Mesendoderm (in vitro differentiated cells): ENCODE measurements at regions not wholly inside any gene's neighbourhood (a gene's known extent, or its start where the extent isn't known, plus 50 kb on each side); places are given as distances from the start of the nearest gene placed in this dataset.

ENCODE experiments used
- DNase-seq: peaks from one replicate; pipeline ENCODE4 v3.0.0; 2013
- H2AK5ac ChIP-seq: 2 replicates; pipeline ENCODE4 v1.6.1; 2013; ENCODE audit warnings: low read length, inconsistent platforms
- H2BK120ac ChIP-seq: 2 replicates; pipeline ENCODE4 v1.6.1; 2013; ENCODE audit warnings: low read depth, mild to moderate bottlenecking, low read length, moderate library complexity, mixed read lengths
- H2BK15ac ChIP-seq: replicated peaks from 2 replicates; pipeline ENCODE4 v1.6.1; 2013; ENCODE audit warnings: low read depth, mild to moderate bottlenecking, moderate library complexity
- H2BK5ac ChIP-seq: 2 replicates; pipeline ENCODE4 v1.6.1; 2013; ENCODE audit warnings: low read length, inconsistent platforms
- H3K18ac ChIP-seq: 2 replicates; pipeline ENCODE4 v1.6.1; 2013; ENCODE audit warnings: mild to moderate bottlenecking, low read length, mixed read lengths
- H3K23ac ChIP-seq: one replicate; pipeline ENCODE4 v1.6.1; 2013; ENCODE audit warnings: low read length
- H3K27ac ChIP-seq: 2 replicates; pipeline ENCODE4 v1.5.1; 2013; ENCODE audit warnings: low read depth, mild to moderate bottlenecking, inconsistent platforms, low read length, moderate library complexity
- H3K27me3 ChIP-seq: 2 replicates; pipeline ENCODE4 v1.6.1; 2013; ENCODE audit warnings: low read length, control low read depth, mild to moderate bottlenecking, inconsistent platforms; ENCODE audit not compliant: insufficient read depth, poor library complexity
- H3K36me3 ChIP-seq: 2 replicates; pipeline ENCODE4 v1.6.1; 2013; ENCODE audit warnings: low read length, inconsistent platforms; ENCODE audit not compliant: control insufficient read depth, insufficient read depth
- H3K4ac ChIP-seq: one replicate; pipeline ENCODE4 v1.6.1; 2013; ENCODE audit warnings: low read depth, mild to moderate bottlenecking, low read length, moderate library complexity
- H3K4me1 ChIP-seq: 2 replicates; pipeline ENCODE4 v1.6.1; 2013; ENCODE audit warnings: low read depth, low read length, inconsistent platforms; ENCODE audit not compliant: control insufficient read depth
- H3K4me2 ChIP-seq: 2 replicates; pipeline ENCODE4 v1.6.1; 2013; ENCODE audit warnings: low read length
- H3K4me3 ChIP-seq: 2 replicates; pipeline ENCODE4 v1.5.1; 2013; ENCODE audit warnings: mild to moderate bottlenecking, low read length
- H3K56ac ChIP-seq: one replicate; pipeline ENCODE4 v1.6.1; 2013; ENCODE audit warnings: low read length
- H3K79me1 ChIP-seq: 2 replicates; pipeline ENCODE4 v1.6.1; 2013; ENCODE audit warnings: low read length, inconsistent platforms
- H3K79me2 ChIP-seq: 2 replicates; pipeline ENCODE4 v1.6.1; 2013; ENCODE audit warnings: mild to moderate bottlenecking, low read length; ENCODE audit not compliant: control insufficient read depth, insufficient read depth
- H3K9ac ChIP-seq: 2 replicates; pipeline ENCODE4 v1.6.1; 2013; ENCODE audit warnings: low read length, inconsistent platforms
- H4K5ac ChIP-seq: one replicate; pipeline ENCODE4 v1.6.1; 2013; ENCODE audit warnings: low read length
- H4K8ac ChIP-seq: one replicate; pipeline ENCODE4 v1.6.1; 2013; ENCODE audit warnings: low read depth, mild to moderate bottlenecking, control low read depth, low read length, moderate library complexity
- WGBS: extraction: QIAGEN DNeasy Blood & Tissue Kit; methylation state at CpG from one replicate; pipeline ENCODE4 v1.1.7; 2013; ENCODE audit warnings: low lambda C conversion rate, missing lambda C conversion rate; ENCODE audit not compliant: insufficient coverage; ENCODE audit errors: extremely low coverage; 5-methylcytosine and 5-hydroxymethylcytosine counted together

DNA sequence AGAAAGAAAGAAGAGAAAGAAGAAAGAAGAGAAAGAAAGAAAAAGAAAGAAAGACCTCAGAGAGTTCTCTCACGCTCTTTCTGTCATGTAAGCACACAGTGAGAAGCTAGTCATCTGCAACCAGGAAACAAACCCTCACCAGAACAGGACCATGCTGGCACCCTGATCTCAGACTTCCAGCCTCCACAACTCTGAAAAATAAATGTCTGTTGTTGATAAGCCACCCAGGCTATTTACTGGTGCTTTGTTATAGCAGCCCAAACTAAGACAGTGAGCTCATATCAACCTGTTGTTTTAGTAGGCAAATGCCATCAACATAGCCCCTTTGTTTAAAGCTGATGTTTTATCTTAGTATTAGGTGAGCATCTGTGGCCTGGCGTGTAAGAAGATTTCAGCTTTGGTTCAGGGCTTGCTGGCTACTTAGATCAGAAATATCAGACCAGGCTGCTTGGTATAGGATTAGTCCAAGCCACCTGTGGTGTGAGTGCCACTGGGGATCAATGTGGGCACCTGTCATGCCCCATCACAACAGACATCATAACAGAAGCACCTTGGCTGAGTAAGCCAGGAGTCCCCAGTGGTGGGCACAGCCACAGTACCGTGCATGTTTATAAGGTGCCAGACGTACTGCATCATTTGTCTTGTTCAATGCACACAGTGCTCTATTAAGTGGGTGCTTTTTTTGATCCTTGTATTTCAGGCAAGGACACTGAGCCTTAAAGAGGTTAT is 94.4 kb downstream of the LBH start:
- no peak overlapping the region for H2BK15ac ChIP-seq
- H3K79me1 ChIP-seq, result no peaks in the 10 kb centered on the region
- no peaks in the 10 kb centered on the region for H3K36me3 ChIP-seq
- no peak overlapping the region for H3K23ac ChIP-seq
- no peak overlapping the region for H3K4ac ChIP-seq
- no peak overlapping the region for H3K4me2 ChIP-seq
- no peak overlapping the region for H3K9ac ChIP-seq
- H2BK5ac ChIP-seq, result no peak overlapping the region
- no peak overlapping the region for H3K56ac ChIP-seq
- no peak overlapping the region for H4K8ac ChIP-seq
- H3K4me1 ChIP-seq, result no peaks in the 10 kb centered on the region
- no peak overlapping the region for H3K4me3 ChIP-seq
- no peak overlapping the region for H3K18ac ChIP-seq
- H3K27me3 ChIP-seq, result no peaks in the 10 kb centered on the region
- H2BK120ac ChIP-seq, result no peak overlapping the region
- no peak overlapping the region for H4K5ac ChIP-seq
- no peak overlapping the region for H3K27ac ChIP-seq
- WGBS, result no CpG with 5 or more reads among the region's 4 CpGs
- no peak for DNase-seq
- H2AK5ac ChIP-seq, result no peak overlapping the region
- no peaks in the 10 kb centered on the region for H3K79me2 ChIP-seq

DNA sequence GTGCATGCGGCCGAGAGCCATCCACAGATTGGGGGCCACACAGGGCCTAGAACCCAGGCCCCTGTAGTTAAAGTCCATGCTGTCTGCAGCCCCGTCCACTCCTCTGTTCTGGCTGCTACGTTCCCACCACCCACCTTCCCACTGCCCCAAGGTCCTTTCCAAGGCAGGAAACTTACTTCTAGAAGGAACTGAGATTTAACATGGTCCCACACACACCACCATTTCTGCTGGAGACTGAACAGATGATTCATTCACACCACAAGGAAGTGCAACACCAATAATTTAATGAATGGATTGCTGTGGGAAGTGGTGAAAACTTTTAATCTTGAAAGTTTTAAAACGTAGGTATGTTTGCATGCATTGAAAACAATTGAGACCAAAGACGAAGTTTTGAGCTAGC is 95.2 kb downstream of the LBH start:
- no peak overlapping the region for H3K4me2 ChIP-seq

DNA sequence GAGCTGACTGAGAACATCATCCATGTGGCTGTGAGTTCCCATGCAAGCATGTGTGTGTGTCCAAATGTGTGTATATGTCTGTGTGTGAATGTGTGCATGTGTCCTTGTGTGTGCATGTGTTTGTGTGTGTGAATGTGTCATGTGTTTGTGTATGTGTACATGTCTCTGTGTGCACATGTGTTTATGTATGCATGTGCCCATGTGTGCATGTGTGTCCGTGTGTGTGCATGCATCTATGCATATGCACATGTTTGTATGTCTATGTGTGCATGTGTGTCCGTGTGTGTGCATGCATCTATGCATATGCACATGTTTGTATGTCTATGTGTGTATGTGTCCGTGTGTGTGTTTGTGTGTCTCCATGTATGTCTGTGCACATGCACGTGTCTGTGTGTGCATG is 99.7 kb downstream of the LBH start:
- Histone ChIP-seq H2BK15ac (no peak overlapping the region), H3K4ac (no peak overlapping the region), H4K5ac (no peak overlapping the region), H3K9ac (no peak overlapping the region), H3K36me3 (no peaks in the 10 kb centered on the region), H2BK5ac (no peak overlapping the region), H3K79me2 (no peaks in the 10 kb centered on the region), H3K79me1 (no peaks in the 10 kb centered on the region), H3K27ac (no peak overlapping the region), H3K23ac (no peak overlapping the region), H3K56ac (no peak overlapping the region), H3K4me2 (no peak overlapping the region), H3K4me3 (no peak overlapping the region), H4K8ac (no peak overlapping the region), H2AK5ac (no peak overlapping the region), H3K18ac (no peak overlapping the region), H2BK120ac (no peak overlapping the region), H3K4me1 (peaks cover 19% of the 10 kb centered on the region), H3K27me3 (no peaks in the 10 kb centered on the region)
- DNase-seq, result no peak
- whole genome bisulfite sequencing, result no CpG with 5 or more reads among the region's 4 CpGs

More for the DNA sequence above, 95.2 kb downstream of the LBH start:
- H2BK15ac ChIP-seq, result no peak overlapping the region
- no peaks in the 10 kb centered on the region for H3K36me3 ChIP-seq
- no peak overlapping the region for H2AK5ac ChIP-seq
- WGBS, result no CpG with 5 or more reads among the region's 6 CpGs
- no peak overlapping the region for H3K4me3 ChIP-seq
- no peak overlapping the region for H3K4ac ChIP-seq
- no peak overlapping the region for H2BK5ac ChIP-seq
- no peak overlapping the region for H2BK120ac ChIP-seq
- no peak overlapping the region for H3K56ac ChIP-seq
- H4K8ac ChIP-seq, result no peak overlapping the region
- no peaks in the 10 kb centered on the region for H3K4me1 ChIP-seq
- no peak overlapping the region for H3K18ac ChIP-seq
- no peak overlapping the region for H3K9ac ChIP-seq
- H3K23ac ChIP-seq, result no peak overlapping the region
- H3K79me2 ChIP-seq, result no peaks in the 10 kb centered on the region
- H3K27ac ChIP-seq, result no peak overlapping the region
- no peaks in the 10 kb centered on the region for H3K27me3 ChIP-seq
- H3K79me1 ChIP-seq, result no peaks in the 10 kb centered on the region
- DNase-seq, result no peak
- no peak overlapping the region for H4K5ac ChIP-seq

DNA sequence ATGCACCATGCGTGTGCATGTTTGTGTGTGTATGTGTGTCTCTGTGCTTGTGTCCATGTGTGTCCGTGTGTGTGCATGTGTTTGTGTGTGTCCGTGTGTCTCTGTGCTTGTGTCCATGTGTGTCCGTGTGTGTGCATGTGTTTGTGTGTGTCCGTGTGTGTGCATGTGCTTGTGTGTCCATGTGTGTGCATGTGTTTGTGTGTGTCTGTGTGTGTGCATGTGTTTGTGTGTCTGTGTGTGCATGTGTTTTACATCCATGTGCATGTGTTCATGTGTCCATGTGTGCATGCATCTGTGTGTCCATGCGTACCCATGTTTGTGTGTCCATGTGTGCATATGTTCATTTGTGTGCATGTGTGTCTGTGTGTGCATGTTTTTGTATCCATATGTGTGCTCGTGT is 100.5 kb downstream of the LBH start:
- H3K56ac ChIP-seq, result no peak overlapping the region
- H3K79me1 ChIP-seq, result no peaks in the 10 kb centered on the region
- H2BK5ac ChIP-seq, result no peak overlapping the region
- WGBS, result no CpG with 5 or more reads among the region's 7 CpGs
- no peak overlapping the region for H3K4me2 ChIP-seq
- peaks cover 26% of the 10 kb centered on the region for H3K4me1 ChIP-seq
- no peak overlapping the region for H4K8ac ChIP-seq
- DNase-seq, result no peak
- no peak overlapping the region for H3K23ac ChIP-seq
- H2BK15ac ChIP-seq, result no peak overlapping the region
- no peak overlapping the region for H3K4me3 ChIP-seq
- H3K27ac ChIP-seq, result no peak overlapping the region
- no peak overlapping the region for H4K5ac ChIP-seq
- no peak overlapping the region for H2BK120ac ChIP-seq
- H3K36me3 ChIP-seq, result no peaks in the 10 kb centered on the region
- H3K9ac ChIP-seq, result no peak overlapping the region
- H3K79me2 ChIP-seq, result no peaks in the 10 kb centered on the region
- no peaks in the 10 kb centered on the region for H3K27me3 ChIP-seq
- no peak overlapping the region for H3K18ac ChIP-seq
- H3K4ac ChIP-seq, result no peak overlapping the region
- H2AK5ac ChIP-seq, result no peak overlapping the region

DNA sequence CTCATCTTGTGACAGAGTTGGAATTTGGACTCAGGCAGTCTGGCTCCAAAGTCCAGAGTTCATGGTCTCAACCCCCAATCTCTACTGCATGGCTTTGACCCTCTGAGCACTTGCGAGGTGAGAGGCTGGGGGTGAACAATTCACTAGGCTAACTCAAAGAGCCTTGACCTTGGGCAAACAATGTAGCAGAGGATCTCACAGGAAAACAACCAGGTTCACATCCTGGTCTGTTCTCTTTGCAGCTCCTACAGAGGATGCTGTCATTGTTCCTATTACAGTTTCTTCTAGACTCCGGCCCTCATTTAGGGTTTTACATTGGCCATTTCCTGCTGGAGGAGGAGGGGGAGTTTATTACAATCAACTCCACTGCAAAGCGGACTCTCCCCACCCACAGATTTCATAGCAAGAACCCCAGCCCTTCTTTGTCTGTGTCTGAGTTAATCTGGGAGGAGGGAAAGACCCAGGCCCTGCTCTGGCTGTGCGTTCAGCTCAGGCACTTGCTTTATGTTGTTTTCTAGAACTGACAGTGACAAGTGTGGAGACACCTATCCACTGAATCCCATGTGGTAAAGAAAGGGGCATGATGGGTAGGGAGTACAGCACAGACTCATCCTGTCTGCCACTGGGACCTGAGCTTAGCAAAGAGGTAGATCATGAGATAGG is 101.6 kb downstream of the LBH start:
- peak overlapping the region; percentile 34 for H3K18ac ChIP-seq
- no peaks in the 10 kb centered on the region for H3K79me2 ChIP-seq
- H4K5ac ChIP-seq, result no peak overlapping the region
- H2BK15ac ChIP-seq, result no peak overlapping the region
- H3K36me3 ChIP-seq, result no peaks in the 10 kb centered on the region
- H3K27ac ChIP-seq, result no peak overlapping the region
- no peak for DNase-seq
- no peak overlapping the region for H3K4me2 ChIP-seq
- peak overlapping the region; percentile 33 for H2BK5ac ChIP-seq
- H2BK120ac ChIP-seq, result no peak overlapping the region
- H3K56ac ChIP-seq, result peak overlapping the region; percentile 35
- no peaks in the 10 kb centered on the region for H3K27me3 ChIP-seq
- H3K4me1 ChIP-seq, result peaks cover 27% of the 10 kb centered on the region
- H3K4me3 ChIP-seq, result no peak overlapping the region
- H4K8ac ChIP-seq, result no peak overlapping the region
- WGBS, result no CpG with 5 or more reads among the region's 4 CpGs
- peak overlapping the region; percentile 49 for H3K4ac ChIP-seq
- no peak overlapping the region for H3K9ac ChIP-seq
- peak overlapping the region; percentile 1 for H3K23ac ChIP-seq
- H2AK5ac ChIP-seq, result peak overlapping the region; percentile 75
- H3K79me1 ChIP-seq, result no peaks in the 10 kb centered on the region
